LHCN-M2 (cell line): ENCODE measurements at regions not wholly inside any gene's neighbourhood (a gene's known extent, or its start where the extent isn't known, plus 50 kb on each side); places are given as distances from the start of the nearest gene placed in this dataset.
"Not testable (repeated sequence)": the region's sequence is repeated elsewhere in the genome, so short reads cannot be mapped to it uniquely, and the experiment has no call there.

Experiments used
- DNase-seq: peaks from one replicate; pipeline ENCODE4 v3.0.0-alpha.2; 2012; ENCODE audit warnings: low read depth

GRCh38 chr3:87607234-87607633 lies 330.9 kb upstream of the POU1F1 start:
- no peak for DNase-seq

- DNase-seq, result peak; percentile 47
These were observed 319.4 kb upstream of the POU1F1 start for GRCh38 chr3:87595798-87596197.

- DNase-seq, result no peak
These were observed 304.9 kb upstream of the POU1F1 start for GRCh38 chr3:87581240-87581639.

GRCh38 chr3:87576752-87577151 lies 300.4 kb upstream of the POU1F1 start:
- DNase-seq, result no peak

GRCh38 chr3:87575550-87575949 lies 299.2 kb upstream of the POU1F1 start:
- DNase-seq, result peak; percentile 1

- no peak for DNase-seq
These were observed 291.9 kb upstream of the POU1F1 start for GRCh38 chr3:87568331-87568730.

GRCh38 chr3:87564438-87564837 lies 288.1 kb upstream of the POU1F1 start:
- no peak for DNase-seq

GRCh38 chr3:87563712-87564111 lies 287.3 kb upstream of the POU1F1 start:
- no peak for DNase-seq

GRCh38 chr3:87558492-87558891 lies 282.1 kb upstream of the POU1F1 start:
- DNase-seq, result no peak

- DNase-seq, result no peak
These were observed 278.9 kb upstream of the POU1F1 start for GRCh38 chr3:87555290-87555689.

- no peak for DNase-seq
These were observed 276.7 kb upstream of the POU1F1 start for GRCh38 chr3:87553058-87553457.

GRCh38 chr3:87550892-87551291 lies 274.5 kb upstream of the POU1F1 start:
- no peak for DNase-seq

- no peak for DNase-seq
These were observed 272.8 kb upstream of the POU1F1 start for GRCh38 chr3:87549208-87549607.

- DNase-seq, result no peak
These were observed 271.9 kb upstream of the POU1F1 start for GRCh38 chr3:87548271-87548670.

- peak; percentile 5 for DNase-seq
These were observed 269.8 kb upstream of the POU1F1 start for GRCh38 chr3:87546216-87546615.

GRCh38 chr3:87543408-87543807 lies 267.0 kb upstream of the POU1F1 start:
- DNase-seq, result not testable (repeated sequence)

GRCh38 chr3:87541723-87542122 lies 265.3 kb upstream of the POU1F1 start:
- DNase-seq, result no peak

GRCh38 chr3:87538722-87539121 lies 262.3 kb upstream of the POU1F1 start:
- not testable (repeated sequence) for DNase-seq

- no peak for DNase-seq
These were observed 233.0 kb upstream of the POU1F1 start for GRCh38 chr3:87509401-87509800.

GRCh38 chr3:87508921-87509320 lies 232.5 kb upstream of the POU1F1 start:
- DNase-seq, result no peak

- no peak for DNase-seq
These were observed 231.4 kb upstream of the POU1F1 start for GRCh38 chr3:87507753-87508152.

- DNase-seq, result peak; percentile 67
These were observed 227.6 kb upstream of the POU1F1 start for GRCh38 chr3:87503900-87504498.

- DNase-seq, result no peak
These were observed 224.7 kb upstream of the POU1F1 start for GRCh38 chr3:87501076-87501475.
